Ishikawa (cell line): ENCODE measurements at regions not wholly inside any gene's neighbourhood (a gene's known extent, or its start where the extent isn't known, plus 50 kb on each side); places are given as distances from the start of the nearest gene placed in this dataset.

Experiments used
- CEBPB ChIP-seq: IDR thresholded peaks from 2 replicates; pipeline ENCODE4 v1.6.1; 2012
- CREB1 ChIP-seq: IDR thresholded peaks from 2 replicates; pipeline ENCODE4 v1.6.1; 2012; ENCODE audit warnings: low read depth
- EGR1 ChIP-seq: IDR thresholded peaks from 2 replicates; pipeline ENCODE4 v1.6.1; 2012
- EP300 ChIP-seq: IDR thresholded peaks from 2 replicates; pipeline ENCODE4 v1.6.1; 2012; ENCODE audit warnings: borderline replicate concordance
- NFIC ChIP-seq: IDR thresholded peaks from 2 replicates; pipeline ENCODE4 v1.6.1; 2012
- TAF1 ChIP-seq: IDR thresholded peaks from 2 replicates; pipeline ENCODE4 v1.6.1; 2012; ENCODE audit warnings: low read depth, mild to moderate bottlenecking
- TCF12 ChIP-seq: IDR thresholded peaks from 2 replicates; pipeline ENCODE4 v1.6.1; 2012; ENCODE audit warnings: low read depth
- TEAD4 ChIP-seq: IDR thresholded peaks from 2 replicates; pipeline ENCODE4 v1.6.1; 2012
- YY1 ChIP-seq: IDR thresholded peaks from 2 replicates; pipeline ENCODE4 v1.6.1; 2012; ENCODE audit warnings: low read depth
- ZBTB7A ChIP-seq: IDR thresholded peaks from 2 replicates; pipeline ENCODE4 v1.6.1; 2012; ENCODE audit warnings: low read depth
- TF ChIP-seq, protein P1 (sequence below): IDR thresholded peaks from 2 replicates; pipeline ENCODE4 v1.6.1; 2012
- TF ChIP-seq, protein P2 (sequence below): IDR thresholded peaks from 2 replicates; pipeline ENCODE4 v1.6.1; 2012
- TF ChIP-seq, protein P3 (sequence below): IDR thresholded peaks from 2 replicates; pipeline ENCODE4 v1.6.1; 2012; ENCODE audit warnings: low read depth, mild to moderate bottlenecking

DNA sequence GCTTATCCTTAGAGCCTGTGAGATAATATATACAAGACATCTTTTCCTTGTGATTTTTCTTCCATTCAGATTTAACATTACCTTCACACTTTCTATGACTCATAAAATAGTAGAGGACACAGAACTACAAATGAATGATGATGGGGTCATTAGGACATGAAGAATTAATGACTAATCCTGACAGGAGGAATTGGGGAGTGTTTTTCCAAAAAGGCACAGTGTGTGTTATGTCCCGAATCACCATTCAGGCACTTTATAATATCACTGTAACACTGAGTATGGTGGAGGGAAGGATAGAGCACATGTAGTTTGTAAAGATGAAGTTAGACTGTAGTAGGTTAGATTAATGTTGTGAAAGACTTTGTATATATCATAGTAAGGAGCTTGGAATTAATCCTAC is 391.3 kb downstream of the JRKL start:
- TF ChIP-seq, protein P1, sequence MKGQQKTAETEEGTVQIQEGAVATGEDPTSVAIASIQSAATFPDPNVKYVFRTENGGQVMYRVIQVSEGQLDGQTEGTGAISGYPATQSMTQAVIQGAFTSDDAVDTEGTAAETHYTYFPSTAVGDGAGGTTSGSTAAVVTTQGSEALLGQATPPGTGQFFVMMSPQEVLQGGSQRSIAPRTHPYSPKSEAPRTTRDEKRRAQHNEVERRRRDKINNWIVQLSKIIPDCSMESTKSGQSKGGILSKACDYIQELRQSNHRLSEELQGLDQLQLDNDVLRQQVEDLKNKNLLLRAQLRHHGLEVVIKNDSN, result no peak
- TF ChIP-seq, protein P2, sequence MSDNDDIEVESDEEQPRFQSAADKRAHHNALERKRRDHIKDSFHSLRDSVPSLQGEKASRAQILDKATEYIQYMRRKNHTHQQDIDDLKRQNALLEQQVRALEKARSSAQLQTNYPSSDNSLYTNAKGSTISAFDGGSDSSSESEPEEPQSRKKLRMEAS, result no peak
- TF ChIP-seq TCF12, result no peak
- no peak for TF ChIP-seq TEAD4
- TF ChIP-seq CREB1, result no peak
- no peak for TF ChIP-seq TAF1
- TF ChIP-seq EGR1, result no peak
- no peak for TF ChIP-seq ZBTB7A
- no peak for TF ChIP-seq EP300
- no peak for TF ChIP-seq YY1
- no peak for TF ChIP-seq NFIC
- TF ChIP-seq CEBPB, result no peak
- TF ChIP-seq, protein P3, sequence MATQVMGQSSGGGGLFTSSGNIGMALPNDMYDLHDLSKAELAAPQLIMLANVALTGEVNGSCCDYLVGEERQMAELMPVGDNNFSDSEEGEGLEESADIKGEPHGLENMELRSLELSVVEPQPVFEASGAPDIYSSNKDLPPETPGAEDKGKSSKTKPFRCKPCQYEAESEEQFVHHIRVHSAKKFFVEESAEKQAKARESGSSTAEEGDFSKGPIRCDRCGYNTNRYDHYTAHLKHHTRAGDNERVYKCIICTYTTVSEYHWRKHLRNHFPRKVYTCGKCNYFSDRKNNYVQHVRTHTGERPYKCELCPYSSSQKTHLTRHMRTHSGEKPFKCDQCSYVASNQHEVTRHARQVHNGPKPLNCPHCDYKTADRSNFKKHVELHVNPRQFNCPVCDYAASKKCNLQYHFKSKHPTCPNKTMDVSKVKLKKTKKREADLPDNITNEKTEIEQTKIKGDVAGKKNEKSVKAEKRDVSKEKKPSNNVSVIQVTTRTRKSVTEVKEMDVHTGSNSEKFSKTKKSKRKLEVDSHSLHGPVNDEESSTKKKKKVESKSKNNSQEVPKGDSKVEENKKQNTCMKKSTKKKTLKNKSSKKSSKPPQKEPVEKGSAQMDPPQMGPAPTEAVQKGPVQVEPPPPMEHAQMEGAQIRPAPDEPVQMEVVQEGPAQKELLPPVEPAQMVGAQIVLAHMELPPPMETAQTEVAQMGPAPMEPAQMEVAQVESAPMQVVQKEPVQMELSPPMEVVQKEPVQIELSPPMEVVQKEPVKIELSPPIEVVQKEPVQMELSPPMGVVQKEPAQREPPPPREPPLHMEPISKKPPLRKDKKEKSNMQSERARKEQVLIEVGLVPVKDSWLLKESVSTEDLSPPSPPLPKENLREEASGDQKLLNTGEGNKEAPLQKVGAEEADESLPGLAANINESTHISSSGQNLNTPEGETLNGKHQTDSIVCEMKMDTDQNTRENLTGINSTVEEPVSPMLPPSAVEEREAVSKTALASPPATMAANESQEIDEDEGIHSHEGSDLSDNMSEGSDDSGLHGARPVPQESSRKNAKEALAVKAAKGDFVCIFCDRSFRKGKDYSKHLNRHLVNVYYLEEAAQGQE, result no peak
